Mesenchymal stem cell (in vitro differentiated cells and primary cell): ENCODE measurements at regions not wholly inside any gene's neighbourhood (a gene's known extent, or its start where the extent isn't known, plus 50 kb on each side); places are given as distances from the start of the nearest gene placed in this dataset.

Experiments used
- DNase-seq: peaks from one replicate; pipeline ENCODE4 v3.0.0-alpha.2; 2013
- H2AFZ ChIP-seq: one replicate; pipeline ENCODE4 v1.6.1; 2013; ENCODE audit warnings: low read depth, mild to moderate bottlenecking, control low read depth, inconsistent platforms, low read length, moderate library complexity
- H2AK5ac ChIP-seq: 2 replicates; pipeline ENCODE4 v1.6.1; 2013; ENCODE audit warnings: low read length, moderate library complexity, mild to moderate bottlenecking, inconsistent platforms; ENCODE audit not compliant: severe bottlenecking
- H2BK120ac ChIP-seq: one replicate; pipeline ENCODE4 v1.6.1; 2013; ENCODE audit warnings: low read depth, mild to moderate bottlenecking, inconsistent platforms, low read length, moderate library complexity
- H2BK12ac ChIP-seq, 2 experiments: one replicate each; pipeline ENCODE4 v1.6.1; 2013; ENCODE audit warnings: inconsistent platforms in 2 of 2, low read length in 2 of 2, mild to moderate bottlenecking in 2 of 2, moderate library complexity in 2 of 2, control low read depth in 1 of 2
- H2BK15ac ChIP-seq: one replicate; pipeline ENCODE4 v1.6.1; 2013; ENCODE audit warnings: mild to moderate bottlenecking, low read depth, inconsistent platforms; ENCODE audit not compliant: poor library complexity, severe bottlenecking
- H2BK5ac ChIP-seq: 2 replicates; pipeline ENCODE4 v1.6.1; 2013; ENCODE audit warnings: low read depth, mild to moderate bottlenecking, low read length, control low read depth, inconsistent platforms; ENCODE audit not compliant: poor library complexity, severe bottlenecking
- H3K14ac ChIP-seq, 2 experiments: one replicate each; pipeline ENCODE4 v1.6.1; 2013; ENCODE audit warnings: inconsistent platforms in 2 of 2, low read length in 2 of 2, control low read depth in 1 of 2, mild to moderate bottlenecking in 1 of 2, moderate library complexity in 1 of 2
- H3K18ac ChIP-seq, 2 experiments: one replicate each; pipeline ENCODE4 v1.6.1; 2013; ENCODE audit warnings: inconsistent platforms in 2 of 2, low read length in 2 of 2, control low read depth in 1 of 2, low read depth in 1 of 2, mild to moderate bottlenecking in 1 of 2
- H3K23ac ChIP-seq, 2 experiments: one replicate each; pipeline ENCODE4 v1.6.1; 2013; ENCODE audit warnings: inconsistent platforms in 2 of 2, low read length in 2 of 2, mild to moderate bottlenecking in 2 of 2, moderate library complexity in 2 of 2, control low read depth in 1 of 2
- H3K27ac ChIP-seq: 2 replicates; pipeline ENCODE4 v1.5.1; 2013; ENCODE audit warnings: mild to moderate bottlenecking, moderate library complexity, low read length, control low read depth, inconsistent platforms; ENCODE audit not compliant: poor library complexity, severe bottlenecking
- H3K27me3 ChIP-seq, 2 experiments: 2 replicates each; pipeline versions ENCODE4 v1.6.1 to v1.7.0; 2013; ENCODE audit warnings: low read length in 2 of 2, mild to moderate bottlenecking in 2 of 2, moderate library complexity in 2 of 2, control low read depth in 1 of 2, inconsistent platforms in 1 of 2; ENCODE audit not compliant: control insufficient read depth in 1 of 2, insufficient read depth in 1 of 2
- H3K36me3 ChIP-seq, 2 experiments: 2 replicates each; pipeline versions ENCODE4 v1.6.1 to v1.7.0; 2013; ENCODE audit warnings: low read length in 2 of 2, control low read depth in 1 of 2, inconsistent platforms in 1 of 2, low read depth in 1 of 2, mild to moderate bottlenecking in 1 of 2; ENCODE audit not compliant: insufficient read depth in 2 of 2, control insufficient read depth in 1 of 2
- H3K4ac ChIP-seq, 2 experiments: one replicate each; pipeline ENCODE4 v1.6.1; 2013; ENCODE audit warnings: inconsistent platforms in 2 of 2, low read length in 2 of 2, mild to moderate bottlenecking in 2 of 2, moderate library complexity in 2 of 2, control low read depth in 1 of 2, low read depth in 1 of 2
- H3K4me1 ChIP-seq: 2 replicates; pipeline ENCODE4 v1.6.1; 2013; ENCODE audit warnings: low read depth, low read length, control low read depth; ENCODE audit not compliant: control insufficient read depth, insufficient read depth
- H3K4me2 ChIP-seq: 2 replicates; pipeline ENCODE4 v1.6.1; 2013; ENCODE audit warnings: low read length, mild to moderate bottlenecking, inconsistent platforms; ENCODE audit not compliant: poor library complexity, severe bottlenecking
- H3K4me3 ChIP-seq, 2 experiments: 2 replicates each; pipeline versions ENCODE4 v1.5.1 to v1.7.0; 2013; ENCODE audit warnings: low read length in 2 of 2, mild to moderate bottlenecking in 2 of 2, control low read depth in 1 of 2, low read depth in 1 of 2; ENCODE audit not compliant: insufficient read depth in 1 of 2
- H3K79me1 ChIP-seq: replicated peaks from 2 replicates; pipeline ENCODE4 v1.6.1; 2013; ENCODE audit warnings: mild to moderate bottlenecking, control low read depth, low read length, inconsistent platforms; ENCODE audit not compliant: poor library complexity, severe bottlenecking
- H3K9ac ChIP-seq: 2 replicates; pipeline ENCODE4 v1.7.0; 2013; ENCODE audit warnings: mild to moderate bottlenecking, low read length, moderate library complexity
- H3K9me3 ChIP-seq: 2 replicates; pipeline ENCODE4 v1.7.0; 2013; ENCODE audit warnings: mild to moderate bottlenecking, low read length; ENCODE audit not compliant: control insufficient read depth
- H4K8ac ChIP-seq: one replicate; pipeline ENCODE4 v1.6.1; 2013; ENCODE audit warnings: inconsistent platforms, mild to moderate bottlenecking, low read length, moderate library complexity
- H4K91ac ChIP-seq: one replicate; pipeline ENCODE4 v1.6.1; 2013; ENCODE audit warnings: mild to moderate bottlenecking, low read length, inconsistent platforms
- WGBS: methylation state at CpG from one replicate; pipeline ENCODE4 v1.1.7; 2013; ENCODE audit warnings: mixed read lengths; 5-methylcytosine and 5-hydroxymethylcytosine counted together

DNA sequence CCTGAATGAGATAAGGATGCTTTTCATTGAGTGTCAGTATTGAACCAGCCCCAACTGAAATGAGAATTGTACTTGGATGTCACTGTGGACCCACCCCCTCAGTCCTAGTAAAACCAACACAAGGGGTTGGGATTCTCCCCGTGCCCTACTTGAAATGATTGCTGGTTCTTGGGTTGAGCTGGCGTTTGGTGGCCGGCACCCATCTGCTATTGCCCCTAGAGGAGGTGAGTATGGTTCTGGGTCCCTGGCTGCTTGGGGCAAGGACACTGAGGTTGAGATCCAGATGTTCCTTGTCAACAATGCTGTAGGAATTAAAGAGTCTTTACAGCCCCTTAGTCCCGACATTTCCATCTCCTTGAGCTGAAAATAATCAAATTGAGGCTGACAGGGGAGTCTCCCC lies 170.0 kb upstream of the ZNF32 start:
- Histone ChIP-seq H3K79me1 (no peaks in the 10 kb centered on the region), H2BK15ac (no peak overlapping the region), H3K4me3 (no peak overlapping the region), H3K4me1 (no peaks in the 10 kb centered on the region), H3K4ac (peak overlapping the region in 1 of 2 experiments; percentile 32), H3K9me3 (no peaks in the 10 kb centered on the region), H3K27ac (no peak overlapping the region), H3K4me2 (no peak overlapping the region), H2AFZ (no peak overlapping the region), H3K9ac (no peak overlapping the region), H4K8ac (peak overlapping the region; percentile 52), H3K14ac (no peak overlapping the region), H2BK120ac (peak overlapping the region; percentile 22), H3K27me3 (no peaks in the 10 kb centered on the region), H3K18ac (peak overlapping the region; percentile 14 to 29), H2BK12ac (peak overlapping the region; percentile 16 to 80), H2AK5ac (no peak overlapping the region), H3K23ac (peak overlapping the region in 1 of 2 experiments; percentile 23), H4K91ac (peak overlapping the region; percentile 77), H2BK5ac (no peak overlapping the region), H3K36me3 (no peaks in the 10 kb centered on the region)
- no peak for DNase-seq
- WGBS = 98% methylated on average over 4 of the region's 4 CpGs

DNA sequence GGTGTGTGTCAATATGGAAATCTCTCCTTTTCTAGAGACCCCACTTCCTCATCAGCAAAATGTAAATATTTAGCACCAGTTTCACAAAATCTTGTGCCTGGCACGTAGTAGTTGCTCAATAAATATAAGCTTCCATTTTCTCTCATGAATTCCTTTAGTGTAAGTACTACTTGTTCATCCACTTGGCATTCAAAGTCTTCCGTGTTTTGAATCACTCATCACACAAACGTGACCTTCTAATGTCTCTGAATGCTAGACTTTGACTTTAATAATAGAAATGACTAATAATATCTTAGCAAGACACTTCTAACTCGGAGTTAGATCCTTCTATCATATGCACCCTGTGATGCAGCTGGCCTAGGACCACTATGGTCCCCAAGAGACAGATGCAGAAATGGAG lies 168.7 kb upstream of the ZNF32 start:
- Histone ChIP-seq H3K4me1 (no peaks in the 10 kb centered on the region), H4K8ac (peak overlapping the region; percentile 84), H3K27me3 (no peaks in the 10 kb centered on the region), H3K4me2 (no peak overlapping the region), H2AFZ (no peak overlapping the region), H2BK120ac (peak overlapping the region; percentile 75), H2AK5ac (no peak overlapping the region), H3K79me1 (no peaks in the 10 kb centered on the region), H3K23ac (peak overlapping the region in 1 of 2 experiments; percentile 83), H2BK15ac (no peak overlapping the region), H3K18ac (peak overlapping the region; percentile 87 to 93), H2BK12ac (peak overlapping the region; percentile 75 to 99), H2BK5ac (no peak overlapping the region), H3K27ac (no peak overlapping the region), H3K9me3 (no peaks in the 10 kb centered on the region), H3K14ac (peak overlapping the region in 1 of 2 experiments; percentile 87), H3K4ac (peak overlapping the region; percentile 66 to 92), H3K36me3 (no peaks in the 10 kb centered on the region), H3K4me3 (no peak overlapping the region), H4K91ac (peak overlapping the region; percentile 85), H3K9ac (no peak overlapping the region)
- WGBS = 34% methylated on average over 2 of the region's 4 CpGs
- peak; percentile 83 for DNase-seq

- no peak overlapping the region for H2AFZ ChIP-seq
Measured at GRCh38 chr10:43816351-43817321, 168.0 kb upstream of the ZNF32 start.

GRCh38 chr10:43815181-43815885 lies 166.7 kb upstream of the ZNF32 start:
- Histone ChIP-seq H2BK120ac (peak overlapping the region; percentile 92), H3K4ac (peak overlapping the region; percentile 56 to 87), H3K23ac (no peak overlapping the region), H4K8ac (peak overlapping the region; percentile 98), H2AK5ac (no peak overlapping the region), H4K91ac (peak overlapping the region; percentile 98), H3K27ac (no peak overlapping the region), H3K9me3 (no peaks in the 10 kb centered on the region), H3K79me1 (no peaks in the 10 kb centered on the region), H2BK15ac (no peak overlapping the region), H3K4me1 (no peaks in the 10 kb centered on the region), H3K18ac (peak overlapping the region; percentile 88 to 97), H3K4me2 (no peak overlapping the region), H3K9ac (no peak overlapping the region), H3K36me3 (no peaks in the 10 kb centered on the region), H3K4me3 (no peak overlapping the region), H2BK5ac (no peak overlapping the region), H3K27me3 (peaks cover 0 to 4% of the 10 kb centered on the region in 2 experiments), H2BK12ac (peak overlapping the region; percentile 65 to 84), H3K14ac (no peak overlapping the region), H2AFZ (no peak overlapping the region)
- DNase-seq = no peak
- WGBS = no CpG with 5 or more reads among the region's 2 CpGs

More at GRCh38 chr10:43816351-43817321, 168.0 kb upstream of the ZNF32 start:
- Histone ChIP-seq H2AK5ac (no peak overlapping the region), H3K4me3 (peak overlapping the region in 1 of 2 experiments; percentile 35), H3K4me1 (no peaks in the 10 kb centered on the region), H2BK15ac (no peak overlapping the region), H3K14ac (no peak overlapping the region), H2BK120ac (peak overlapping the region; percentile 75), H3K18ac (peak overlapping the region; percentile 37 to 86), H4K8ac (peak overlapping the region; percentile 17), H2BK12ac (peak overlapping the region in 1 of 2 experiments; percentile 51), H3K4ac (peak overlapping the region; percentile 40 to 47), H2BK5ac (no peak overlapping the region), H3K27ac (no peak overlapping the region), H3K9me3 (no peaks in the 10 kb centered on the region), H3K27me3 (peaks cover 0 to 3% of the 10 kb centered on the region in 2 experiments), H4K91ac (no peak overlapping the region), H3K36me3 (no peaks in the 10 kb centered on the region), H3K4me2 (no peak overlapping the region), H3K23ac (no peak overlapping the region), H3K9ac (peak overlapping the region; percentile 55), H3K79me1 (no peaks in the 10 kb centered on the region)
- 7% methylated on average over 10 of the region's 10 CpGs for WGBS
- peak; percentile 95 for DNase-seq
